ENCODE measurements at regions not wholly inside any gene's neighbourhood (a gene's known extent, or its start where the extent isn't known, plus 50 kb on each side); places are given as distances from the start of the nearest gene placed in this dataset.
A peak's percentile ranks its signal among the peaks of the same experiment; 100 is the strongest.

- Histone ChIP-seq H3K36me3 (replicated peaks in 1 of 2; ENCODE audit: control insufficient read depth in 2 of 2, insufficient read depth in 2 of 2, low read length in 2 of 2) (no peaks in the 10 kb centered on the region), H3K27me3 (ENCODE audit: control insufficient read depth in 3 of 3, insufficient read depth in 3 of 3, low read depth in 1 of 3, low read length in 3 of 3) (no peaks in the 10 kb centered on the region), H3K4me1 (ENCODE audit: control insufficient read depth in 2 of 2, insufficient read depth in 1 of 2, low read depth in 1 of 2, low read length in 2 of 2) (peaks cover 3 to 6% of the 10 kb centered on the region in 2 donors), H3K27ac (replicated peaks; ENCODE audit: low read length) (no peak overlapping the region), H3K18ac (ENCODE audit: low read length) (no peak overlapping the region), H3K9ac (ENCODE audit: low read depth, low read length, poor library complexity) (no peak overlapping the region), H2AK5ac (ENCODE audit: low read depth, low read length) (no peak overlapping the region), H3K23ac (ENCODE audit: low read depth, low read length, poor library complexity) (no peak overlapping the region), H3K9me3 (replicated peaks in 1 of 2; ENCODE audit: control insufficient read depth in 2 of 2, insufficient read depth in 1 of 2, low read depth in 1 of 2, low read length in 2 of 2) (peaks cover 3 to 4% of the 10 kb centered on the region in 2 donors), H4K91ac (ENCODE audit: low read depth, low read length, poor library complexity) (no peak overlapping the region), H3K79me1 (ENCODE audit: low read depth, low read length) (no peaks in the 10 kb centered on the region), H3K4me3 (ENCODE audit: low read length in 2 of 2) (no peak overlapping the region), H2BK15ac (ENCODE audit: low read length) (no peak overlapping the region), H2BK120ac (ENCODE audit: low read depth, low read length) (no peak overlapping the region), H2AFZ (ENCODE audit: low read length) (no peak overlapping the region), H3K14ac (ENCODE audit: low read length) (no peak overlapping the region), H2BK5ac (ENCODE audit: low read length) (no peak overlapping the region), H3K4ac (ENCODE audit: low read length) (no peak overlapping the region), H2BK12ac (ENCODE audit: low read length) (no peak overlapping the region), H3K4me2 (ENCODE audit: insufficient read depth, low read length, poor library complexity, severe bottlenecking) (no peak overlapping the region), H4K8ac (ENCODE audit: low read depth, low read length) (no peak overlapping the region)
- no peak for DNase-seq (ENCODE audit: low spot score)
These were observed 390.6 kb downstream of the NDFIP2 start for GRCh38 chr13:79871594-79871993.

DNA sequence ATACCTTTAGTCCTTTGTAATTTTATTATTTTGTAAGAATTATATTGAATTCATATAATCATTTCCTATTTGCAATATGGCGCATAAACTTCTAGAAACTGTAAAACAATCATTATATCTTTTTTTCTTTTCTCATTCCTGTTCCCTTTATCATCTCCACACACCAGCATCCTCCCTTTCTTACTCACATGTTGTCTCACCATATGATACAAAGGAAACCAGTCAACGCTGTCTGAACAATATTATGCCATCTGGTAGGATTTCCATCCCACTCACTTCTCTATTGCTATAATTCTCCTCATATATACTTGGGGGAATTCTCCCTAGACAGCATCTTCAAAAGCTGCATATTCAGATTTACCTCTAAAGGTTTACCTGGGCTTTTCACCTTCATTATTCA is 389.8 kb downstream of the NDFIP2 start:
- no peak for DNase-seq (ENCODE audit: low spot score)

GRCh38 chr13:79870123-79870522 is 389.2 kb downstream of the NDFIP2 start:
- Histone ChIP-seq H2BK15ac (ENCODE audit: low read length) (no peak overlapping the region), H2BK120ac (ENCODE audit: low read depth, low read length) (no peak overlapping the region), H4K91ac (ENCODE audit: low read depth, low read length, poor library complexity) (no peak overlapping the region), H3K36me3 (replicated peaks in 1 of 2; ENCODE audit: control insufficient read depth in 2 of 2, insufficient read depth in 2 of 2, low read length in 2 of 2) (no peaks in the 10 kb centered on the region), H3K4me3 (ENCODE audit: low read length in 2 of 2) (no peak overlapping the region), H3K4me1 (ENCODE audit: control insufficient read depth in 2 of 2, insufficient read depth in 1 of 2, low read depth in 1 of 2, low read length in 2 of 2) (peaks cover 3 to 6% of the 10 kb centered on the region in 2 donors), H2AK5ac (ENCODE audit: low read depth, low read length) (no peak overlapping the region), H3K4me2 (ENCODE audit: insufficient read depth, low read length, poor library complexity, severe bottlenecking) (no peak overlapping the region), H4K8ac (ENCODE audit: low read depth, low read length) (no peak overlapping the region), H3K27ac (replicated peaks; ENCODE audit: low read length) (no peak overlapping the region), H2BK12ac (ENCODE audit: low read length) (no peak overlapping the region), H3K9ac (ENCODE audit: low read depth, low read length, poor library complexity) (no peak overlapping the region), H2BK5ac (ENCODE audit: low read length) (no peak overlapping the region), H3K18ac (ENCODE audit: low read length) (no peak overlapping the region), H3K79me1 (ENCODE audit: low read depth, low read length) (no peaks in the 10 kb centered on the region), H2AFZ (ENCODE audit: low read length) (peak overlapping the region; percentile 27), H3K23ac (ENCODE audit: low read depth, low read length, poor library complexity) (no peak overlapping the region), H3K14ac (ENCODE audit: low read length) (no peak overlapping the region), H3K27me3 (ENCODE audit: control insufficient read depth in 3 of 3, insufficient read depth in 3 of 3, low read depth in 1 of 3, low read length in 3 of 3) (no peaks in the 10 kb centered on the region), H3K4ac (ENCODE audit: low read length) (no peak overlapping the region), H3K9me3 (replicated peaks in 1 of 2; ENCODE audit: control insufficient read depth in 2 of 2, insufficient read depth in 1 of 2, low read depth in 1 of 2, low read length in 2 of 2) (no peaks in the 10 kb centered on the region)
- DNase-seq (ENCODE audit: low spot score): no peak

More for the DNA sequence above, 389.8 kb downstream of the NDFIP2 start:
- peaks cover 0 to 2% of the 10 kb centered on the region in 2 donors for H3K9me3 ChIP-seq (replicated peaks in 1 of 2; ENCODE audit: control insufficient read depth in 2 of 2, insufficient read depth in 1 of 2, low read depth in 1 of 2, low read length in 2 of 2)
- no peak overlapping the region for H2AFZ ChIP-seq (ENCODE audit: low read length)
- no peak overlapping the region for H3K23ac ChIP-seq (ENCODE audit: low read depth, low read length, poor library complexity)
- H2BK12ac ChIP-seq (ENCODE audit: low read length): no peak overlapping the region
- no peak overlapping the region for H3K9ac ChIP-seq (ENCODE audit: low read depth, low read length, poor library complexity)
- H3K4ac ChIP-seq (ENCODE audit: low read length): no peak overlapping the region
- no peaks in the 10 kb centered on the region for H3K36me3 ChIP-seq (replicated peaks in 1 of 2; ENCODE audit: control insufficient read depth in 2 of 2, insufficient read depth in 2 of 2, low read length in 2 of 2)
- no peak overlapping the region for H3K27ac ChIP-seq (replicated peaks; ENCODE audit: low read length)
- no CpG with 5 or more reads among the region's 2 CpGs for WGBS, 2 donors (ENCODE audit: extremely low coverage in 2 of 2, insufficient read length in 2 of 2, insufficient replicate concordance in 1 of 2)
- no peak overlapping the region for H4K8ac ChIP-seq (ENCODE audit: low read depth, low read length)
- H2BK15ac ChIP-seq (ENCODE audit: low read length): no peak overlapping the region
- no peaks in the 10 kb centered on the region for H3K79me1 ChIP-seq (ENCODE audit: low read depth, low read length)
- no peak overlapping the region for H3K14ac ChIP-seq (ENCODE audit: low read length)
- H3K4me3 ChIP-seq (ENCODE audit: low read length in 2 of 2): no peak overlapping the region
- H3K27me3 ChIP-seq (ENCODE audit: control insufficient read depth in 3 of 3, insufficient read depth in 3 of 3, low read depth in 1 of 3, low read length in 3 of 3): no peaks in the 10 kb centered on the region
- no peak overlapping the region for H2AK5ac ChIP-seq (ENCODE audit: low read depth, low read length)
- H3K4me1 ChIP-seq (ENCODE audit: control insufficient read depth in 2 of 2, insufficient read depth in 1 of 2, low read depth in 1 of 2, low read length in 2 of 2): peaks cover 3 to 6% of the 10 kb centered on the region in 2 donors
- H2BK5ac ChIP-seq (ENCODE audit: low read length): no peak overlapping the region
- H4K91ac ChIP-seq (ENCODE audit: low read depth, low read length, poor library complexity): no peak overlapping the region
- no peak overlapping the region for H3K4me2 ChIP-seq (ENCODE audit: insufficient read depth, low read length, poor library complexity, severe bottlenecking)
- H2BK120ac ChIP-seq (ENCODE audit: low read depth, low read length): no peak overlapping the region
- H3K18ac ChIP-seq (ENCODE audit: low read length): no peak overlapping the region

DNA sequence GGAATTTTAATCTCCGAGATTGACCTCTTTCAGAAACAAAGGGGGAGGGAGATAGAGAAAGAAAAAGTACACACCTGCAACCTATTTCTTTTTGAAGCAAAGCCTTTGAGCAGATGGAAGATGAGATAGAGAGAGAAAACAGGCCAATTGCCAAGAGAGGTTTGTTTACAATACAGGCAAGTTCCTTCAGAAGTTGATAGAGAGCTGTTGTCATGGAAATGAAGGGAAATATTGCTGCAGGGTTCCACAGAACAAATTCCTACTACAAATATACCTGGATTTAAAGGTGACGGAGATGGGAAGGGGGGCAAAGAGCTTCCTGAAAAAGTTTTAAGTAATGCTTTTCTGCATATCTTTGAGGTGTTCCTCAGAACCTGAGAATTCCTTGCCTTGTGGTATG is 388.4 kb downstream of the NDFIP2 start:
- Histone ChIP-seq H3K4ac (ENCODE audit: low read length) (no peak overlapping the region), H3K4me1 (ENCODE audit: control insufficient read depth in 2 of 2, insufficient read depth in 1 of 2, low read depth in 1 of 2, low read length in 2 of 2) (peaks cover 3 to 6% of the 10 kb centered on the region in 2 donors), H3K4me3 (ENCODE audit: low read length in 2 of 2) (no peak overlapping the region), H2BK120ac (ENCODE audit: low read depth, low read length) (no peak overlapping the region), H2AK5ac (ENCODE audit: low read depth, low read length) (no peak overlapping the region), H2BK12ac (ENCODE audit: low read length) (no peak overlapping the region), H2AFZ (ENCODE audit: low read length) (no peak overlapping the region), H2BK15ac (ENCODE audit: low read length) (no peak overlapping the region), H2BK5ac (ENCODE audit: low read length) (no peak overlapping the region), H3K14ac (ENCODE audit: low read length) (no peak overlapping the region), H3K27ac (replicated peaks; ENCODE audit: low read length) (no peak overlapping the region), H4K8ac (ENCODE audit: low read depth, low read length) (no peak overlapping the region), H3K79me1 (ENCODE audit: low read depth, low read length) (no peaks in the 10 kb centered on the region), H3K9ac (ENCODE audit: low read depth, low read length, poor library complexity) (no peak overlapping the region), H3K18ac (ENCODE audit: low read length) (no peak overlapping the region), H3K23ac (ENCODE audit: low read depth, low read length, poor library complexity) (no peak overlapping the region), H3K36me3 (replicated peaks in 1 of 2; ENCODE audit: control insufficient read depth in 2 of 2, insufficient read depth in 2 of 2, low read length in 2 of 2) (no peaks in the 10 kb centered on the region), H3K27me3 (ENCODE audit: control insufficient read depth in 3 of 3, insufficient read depth in 3 of 3, low read depth in 1 of 3, low read length in 3 of 3) (no peaks in the 10 kb centered on the region), H3K9me3 (replicated peaks in 1 of 2; ENCODE audit: control insufficient read depth in 2 of 2, insufficient read depth in 1 of 2, low read depth in 1 of 2, low read length in 2 of 2) (no peaks in the 10 kb centered on the region), H4K91ac (ENCODE audit: low read depth, low read length, poor library complexity) (no peak overlapping the region), H3K4me2 (ENCODE audit: insufficient read depth, low read length, poor library complexity, severe bottlenecking) (no peak overlapping the region)
- no peak for DNase-seq (ENCODE audit: low spot score)
- no CpG with 5 or more reads among the region's 2 CpGs for WGBS, 2 donors (ENCODE audit: extremely low coverage in 2 of 2, insufficient read length in 2 of 2, insufficient replicate concordance in 1 of 2)

Data from neuronal stem cell (in vitro differentiated cells).